H9 (cell line): ENCODE measurements at regions not wholly inside any gene's neighbourhood (a gene's known extent, or its start where the extent isn't known, plus 50 kb on each side); places are given as distances from the start of the nearest gene placed in this dataset.

Source experiments
- DNase-seq: peaks from one replicate; pipeline ENCODE4 v3.0.0-alpha.2; 2017
- H2AFZ ChIP-seq: one replicate; pipeline ENCODE4 v1.6.1; 2013; ENCODE audit warnings: mild to moderate bottlenecking, low read length, control low read depth, moderate library complexity
- H2AK5ac ChIP-seq: 2 replicates; pipeline ENCODE4 v1.6.1; 2013; ENCODE audit warnings: low read length, control low read depth, mixed read lengths; ENCODE audit not compliant: insufficient read length
- H2BK120ac ChIP-seq: one replicate; pipeline ENCODE4 v1.6.1; 2013; ENCODE audit warnings: low read depth, mild to moderate bottlenecking, low read length, control low read depth, inconsistent platforms; ENCODE audit not compliant: poor library complexity, severe bottlenecking
- H2BK12ac ChIP-seq: 2 replicates; pipeline ENCODE4 v1.6.1; 2013; ENCODE audit warnings: low read length, control low read depth, mixed read lengths, low read depth; ENCODE audit not compliant: insufficient read length
- H2BK15ac ChIP-seq: 2 replicates; pipeline ENCODE4 v1.6.1; 2013; ENCODE audit warnings: low read depth, low read length, control low read depth
- H2BK20ac ChIP-seq: one replicate; pipeline ENCODE4 v1.6.1; 2013; ENCODE audit warnings: low read depth, mild to moderate bottlenecking, low read length, control low read depth, inconsistent platforms; ENCODE audit not compliant: poor library complexity, severe bottlenecking
- H2BK5ac ChIP-seq: 2 replicates; pipeline ENCODE4 v1.6.1; 2013; ENCODE audit warnings: low read length, control low read depth, mixed read lengths; ENCODE audit not compliant: insufficient read length
- H3K14ac ChIP-seq: 2 replicates; pipeline ENCODE4 v1.6.1; 2013; ENCODE audit warnings: low read length, control low read depth; ENCODE audit not compliant: insufficient read depth
- H3K18ac ChIP-seq: 2 replicates; pipeline ENCODE4 v1.6.1; 2013; ENCODE audit warnings: low read depth, mild to moderate bottlenecking, mixed read lengths, low read length, control low read depth; ENCODE audit not compliant: insufficient read length
- H3K23ac ChIP-seq: 2 replicates; pipeline ENCODE4 v1.6.1; 2013; ENCODE audit warnings: low read length, control low read depth, mixed read lengths, low read depth; ENCODE audit not compliant: insufficient read length
- H3K23me2 ChIP-seq: 2 replicates; pipeline ENCODE4 v1.6.1; 2013; ENCODE audit warnings: low read depth, mild to moderate bottlenecking, mixed read lengths, low read length, control low read depth; ENCODE audit not compliant: insufficient read length, poor library complexity, severe bottlenecking
- H3K27ac ChIP-seq: 2 replicates; pipeline ENCODE4 v1.5.1; 2013; ENCODE audit warnings: low read length, control low read depth, mixed read lengths, low read depth; ENCODE audit not compliant: insufficient read length
- H3K27me3 ChIP-seq: 2 replicates; pipeline ENCODE4 v1.6.1; 2013; ENCODE audit warnings: low read length, control low read depth, inconsistent platforms; ENCODE audit not compliant: insufficient read depth
- H3K4ac ChIP-seq: 2 replicates; pipeline ENCODE4 v1.6.1; 2013; ENCODE audit warnings: low read depth, mild to moderate bottlenecking, control low read depth, inconsistent platforms, low read length, moderate library complexity
- H3K4me1 ChIP-seq: 2 replicates; pipeline ENCODE4 v1.6.1; 2013; ENCODE audit warnings: low read length, control low read depth, inconsistent platforms; ENCODE audit not compliant: insufficient read depth
- H3K4me2 ChIP-seq: 2 replicates; pipeline ENCODE4 v1.6.1; 2013; ENCODE audit warnings: low read length, control low read depth, mixed read lengths; ENCODE audit not compliant: insufficient read length, insufficient read depth
- H3K56ac ChIP-seq: 2 replicates; pipeline ENCODE4 v1.6.1; 2013; ENCODE audit warnings: low read depth, mild to moderate bottlenecking, mixed read lengths, low read length, control low read depth; ENCODE audit not compliant: insufficient read length
- H3K79me1 ChIP-seq: 2 replicates; pipeline ENCODE4 v1.6.1; 2013; ENCODE audit warnings: low read depth, mild to moderate bottlenecking, moderate library complexity, low read length, control low read depth, inconsistent platforms; ENCODE audit not compliant: insufficient read depth, poor library complexity, severe bottlenecking
- H3K79me2 ChIP-seq: 2 replicates; pipeline ENCODE4 v1.6.1; 2013; ENCODE audit warnings: low read length, control low read depth, inconsistent platforms; ENCODE audit not compliant: insufficient read depth
- H3K9ac ChIP-seq: 2 replicates; pipeline ENCODE4 v1.6.1; 2013; ENCODE audit warnings: low read length, control low read depth, mixed read lengths; ENCODE audit not compliant: insufficient read length; ENCODE audit errors: extremely low read depth
- H3K9me3 ChIP-seq: one replicate; pipeline ENCODE4 v1.6.1; 2013; ENCODE audit warnings: low read depth, low read length, inconsistent platforms; ENCODE audit not compliant: control insufficient read depth
- H3T11ph ChIP-seq: one replicate; pipeline ENCODE4 v1.6.1; 2013; ENCODE audit warnings: mild to moderate bottlenecking, low read length, control low read depth, inconsistent platforms
- H4K20me1 ChIP-seq: one replicate; pipeline ENCODE4 v1.6.1; 2013; ENCODE audit not compliant: control insufficient read depth, insufficient read length, insufficient read depth
- H4K5ac ChIP-seq: 2 replicates; pipeline ENCODE4 v1.6.1; 2013; ENCODE audit warnings: low read depth, mild to moderate bottlenecking, mixed read lengths, low read length, control low read depth; ENCODE audit not compliant: insufficient read length
- H4K8ac ChIP-seq: replicated peaks from 2 replicates; pipeline ENCODE4 v1.6.1; 2013; ENCODE audit warnings: low read length, control low read depth, mixed read lengths, low read depth; ENCODE audit not compliant: insufficient read length
- H4K91ac ChIP-seq: 2 replicates; pipeline ENCODE4 v1.6.1; 2013; ENCODE audit warnings: low read depth, mild to moderate bottlenecking, moderate library complexity, mixed read lengths, low read length, control low read depth; ENCODE audit not compliant: insufficient read length
- H3K27ac Mint-ChIP-seq, 3 experiments: 2 replicates in 2 of 3; 3 replicates in 1 of 3; pipeline ENCODE4 v1.8.0; 2020 to 2021; ENCODE audit warnings: mixed read lengths in 3 of 3, mild to moderate bottlenecking in 1 of 3, moderate library complexity in 1 of 3
- H3K27me3 Mint-ChIP-seq: 2 replicates; pipeline ENCODE4 v1.8.0; 2021; ENCODE audit warnings: low read depth, mild to moderate bottlenecking, moderate library complexity, mixed read lengths
- H3K36me3 Mint-ChIP-seq, 3 experiments: 2 replicates in 2 of 3; 3 replicates in 1 of 3; pipeline ENCODE4 v1.8.0; 2020 to 2021; ENCODE audit warnings: low read depth in 3 of 3, mixed read lengths in 3 of 3; ENCODE audit not compliant: insufficient read depth in 1 of 3
- H3K4me1 Mint-ChIP-seq, 2 experiments: 2 replicates each; pipeline ENCODE4 v1.8.0; 2020; ENCODE audit warnings: mixed read lengths in 2 of 2
- H3K4me3 Mint-ChIP-seq, 2 experiments: 2 replicates in 1 of 2; 3 replicates in 1 of 2; pipeline ENCODE4 v1.8.0; 2020 to 2021; ENCODE audit warnings: mild to moderate bottlenecking in 2 of 2, mixed read lengths in 2 of 2, moderate library complexity in 1 of 2
- H3K9me3 Mint-ChIP-seq, 2 experiments: 2 replicates in 1 of 2; 3 replicates in 1 of 2; pipeline ENCODE4 v1.8.0; 2020; ENCODE audit warnings: mild to moderate bottlenecking in 2 of 2, mixed read lengths in 2 of 2, moderate library complexity in 1 of 2
- WGBS: extraction: QIAGEN DNeasy Blood & Tissue Kit; methylation state at CpG from one replicate; pipeline ENCODE4 v1.1.7; 2013; ENCODE audit warnings: missing lambda C conversion rate, low lambda C conversion rate, mixed read lengths; ENCODE audit not compliant: insufficient read length; ENCODE audit errors: extremely low coverage; 5-methylcytosine and 5-hydroxymethylcytosine counted together
- TF ChIP-seq, protein P1 (sequence below): fragments of 200-600 bp; sonication (generic); conservative IDR thresholded peaks from 3 replicates; pipeline ENCODE4 v1.8.0; 2021; ENCODE audit warnings: antibody characterized with exemption, mild to moderate bottlenecking

DNA sequence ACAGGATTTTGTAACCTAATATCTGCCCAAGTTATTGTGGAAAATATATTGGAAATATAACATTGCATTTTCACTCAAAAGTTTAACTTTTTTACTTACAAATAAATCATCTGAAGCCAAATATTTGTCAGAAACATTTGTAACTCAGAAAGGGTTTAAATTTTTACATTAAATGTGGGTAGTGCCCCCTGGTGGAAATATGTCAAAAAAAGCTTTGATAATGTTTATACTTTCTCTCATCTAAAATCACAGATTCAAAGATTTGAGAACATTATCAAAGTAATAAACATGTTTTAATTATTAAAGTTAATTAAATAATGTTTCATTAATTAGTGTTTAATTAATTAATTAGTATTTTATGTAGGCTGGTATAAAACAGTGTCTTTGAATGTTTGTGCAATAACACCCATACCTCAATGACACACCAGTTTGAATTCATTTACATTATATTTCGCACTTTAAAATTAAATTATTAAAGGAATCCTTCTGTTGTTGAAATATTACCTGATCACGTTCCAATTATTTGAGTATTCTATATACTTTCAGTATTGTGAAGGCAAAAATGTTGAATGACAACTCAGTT is 320.1 kb upstream of the FKBP1C start:
- no peaks in the 10 kb centered on the region for H3K27me3 ChIP-seq
- no peaks in the 10 kb centered on the region for H3K9me3 ChIP-seq
- H3K4me2 ChIP-seq: no peak overlapping the region
- H3K79me2 ChIP-seq: no peaks in the 10 kb centered on the region
- no peak overlapping the region for H2BK15ac ChIP-seq
- H3K14ac ChIP-seq: no peak overlapping the region
- Mint-ChIP-seq H3K9me3 (no peaks in the 10 kb centered on the region; a peak in 1 of 5 replicates), H3K4me1 (no peaks in the 10 kb centered on the region), H3K27me3 (no peaks in the 10 kb centered on the region), H3K36me3 (peaks cover 0 to 4% (median 2%) of the 10 kb centered on the region in 3 experiments; a peak in 2 of 7 replicates), H3K27ac (no peak overlapping the region), H3K4me3 (no peak overlapping the region)
- H2BK12ac ChIP-seq: no peak overlapping the region
- no peak overlapping the region for H3K23ac ChIP-seq
- no peaks in the 10 kb centered on the region for H4K20me1 ChIP-seq
- H2AFZ ChIP-seq: no peak overlapping the region
- TF ChIP-seq, protein P1, sequence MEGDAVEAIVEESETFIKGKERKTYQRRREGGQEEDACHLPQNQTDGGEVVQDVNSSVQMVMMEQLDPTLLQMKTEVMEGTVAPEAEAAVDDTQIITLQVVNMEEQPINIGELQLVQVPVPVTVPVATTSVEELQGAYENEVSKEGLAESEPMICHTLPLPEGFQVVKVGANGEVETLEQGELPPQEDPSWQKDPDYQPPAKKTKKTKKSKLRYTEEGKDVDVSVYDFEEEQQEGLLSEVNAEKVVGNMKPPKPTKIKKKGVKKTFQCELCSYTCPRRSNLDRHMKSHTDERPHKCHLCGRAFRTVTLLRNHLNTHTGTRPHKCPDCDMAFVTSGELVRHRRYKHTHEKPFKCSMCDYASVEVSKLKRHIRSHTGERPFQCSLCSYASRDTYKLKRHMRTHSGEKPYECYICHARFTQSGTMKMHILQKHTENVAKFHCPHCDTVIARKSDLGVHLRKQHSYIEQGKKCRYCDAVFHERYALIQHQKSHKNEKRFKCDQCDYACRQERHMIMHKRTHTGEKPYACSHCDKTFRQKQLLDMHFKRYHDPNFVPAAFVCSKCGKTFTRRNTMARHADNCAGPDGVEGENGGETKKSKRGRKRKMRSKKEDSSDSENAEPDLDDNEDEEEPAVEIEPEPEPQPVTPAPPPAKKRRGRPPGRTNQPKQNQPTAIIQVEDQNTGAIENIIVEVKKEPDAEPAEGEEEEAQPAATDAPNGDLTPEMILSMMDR: peak; percentile 80
- no peak overlapping the region for H3K27ac ChIP-seq
- no peak overlapping the region for H3T11ph ChIP-seq
- H3K18ac ChIP-seq: no peak overlapping the region
- H3K4ac ChIP-seq: no peak overlapping the region
- H3K9ac ChIP-seq: no peak overlapping the region
- no peak overlapping the region for H3K56ac ChIP-seq
- H2BK5ac ChIP-seq: no peak overlapping the region
- no peaks in the 10 kb centered on the region for H3K23me2 ChIP-seq
- no peak overlapping the region for H4K8ac ChIP-seq
- H2AK5ac ChIP-seq: no peak overlapping the region
- H3K79me1 ChIP-seq: no peaks in the 10 kb centered on the region
- DNase-seq: no peak
- no peak overlapping the region for H2BK20ac ChIP-seq
- no peak overlapping the region for H4K5ac ChIP-seq
- H4K91ac ChIP-seq: no peak overlapping the region
- H2BK120ac ChIP-seq: no peak overlapping the region
- H3K4me1 ChIP-seq: no peaks in the 10 kb centered on the region
- no CpG with 5 or more reads among the region's 2 CpGs for WGBS
